ENCODE measurements at regions not wholly inside any gene's neighbourhood (a gene's known extent, or its start where the extent isn't known, plus 50 kb on each side); places are given as distances from the start of the nearest gene placed in this dataset.

GRCh38 chr4:101596781-101597552, 193.6 kb upstream of the BANK1 start:
- peak in 1 of 2 donors; percentile 10 for DNase-seq (ENCODE audit: low read depth in 2 of 2, low spot score in 1 of 2)

- DNase-seq (ENCODE audit: low read depth in 2 of 2, low spot score in 1 of 2): no peak
These were observed 195.9 kb upstream of the BANK1 start for GRCh38 chr4:101594588-101594987.

- DNase-seq (ENCODE audit: low read depth in 2 of 2, low spot score in 1 of 2): no peak
These were observed 196.9 kb upstream of the BANK1 start for GRCh38 chr4:101593666-101594065.

GRCh38 chr4:101584306-101584705, 206.2 kb upstream of the BANK1 start:
- DNase-seq (ENCODE audit: low read depth in 2 of 2, low spot score in 1 of 2): no peak

- DNase-seq (ENCODE audit: low read depth in 2 of 2, low spot score in 1 of 2): no peak
These were observed 215.8 kb upstream of the PPP3CA start for GRCh38 chr4:101563126-101563525.

GRCh38 chr4:101556842-101557241, 209.5 kb upstream of the PPP3CA start:
- DNase-seq (ENCODE audit: low read depth in 2 of 2, low spot score in 1 of 2): no peak

- no peak for DNase-seq (ENCODE audit: low read depth in 2 of 2, low spot score in 1 of 2)
These were observed 208.1 kb upstream of the PPP3CA start for GRCh38 chr4:101555341-101555880.

- DNase-seq (ENCODE audit: low read depth in 2 of 2, low spot score in 1 of 2): no peak
These were observed 193.0 kb upstream of the PPP3CA start for GRCh38 chr4:101540336-101540735.

GRCh38 chr4:101528526-101528925, 181.2 kb upstream of the PPP3CA start:
- DNase-seq (ENCODE audit: low read depth in 2 of 2, low spot score in 1 of 2): no peak

- DNase-seq (ENCODE audit: low read depth in 2 of 2, low spot score in 1 of 2): peak; percentile 21 to 49
These were observed 179.9 kb upstream of the PPP3CA start for GRCh38 chr4:101527188-101527587.

- DNase-seq (ENCODE audit: low read depth in 2 of 2, low spot score in 1 of 2): no peak
These were observed 168.2 kb upstream of the PPP3CA start for GRCh38 chr4:101515566-101515965.

- no peak for DNase-seq (ENCODE audit: low read depth in 2 of 2, low spot score in 1 of 2)
These were observed 167.8 kb upstream of the PPP3CA start for GRCh38 chr4:101515099-101515498.

GRCh38 chr4:101512416-101512815, 165.1 kb upstream of the PPP3CA start:
- DNase-seq (ENCODE audit: low read depth in 2 of 2, low spot score in 1 of 2): no peak

- DNase-seq (ENCODE audit: low read depth in 2 of 2, low spot score in 1 of 2): no peak
These were observed 154.1 kb upstream of the PPP3CA start for GRCh38 chr4:101501421-101501820.

- no peak for DNase-seq (ENCODE audit: low read depth in 2 of 2, low spot score in 1 of 2)
These were observed 153.4 kb upstream of the PPP3CA start for GRCh38 chr4:101500742-101501141.

GRCh38 chr4:101475246-101475645, 127.9 kb upstream of the PPP3CA start:
- DNase-seq (ENCODE audit: low read depth in 2 of 2, low spot score in 1 of 2): no peak

GRCh38 chr4:101471201-101471600, 123.9 kb upstream of the PPP3CA start:
- no peak for DNase-seq (ENCODE audit: low read depth in 2 of 2, low spot score in 1 of 2)

GRCh38 chr4:101464596-101464995, 117.3 kb upstream of the PPP3CA start:
- DNase-seq (ENCODE audit: low read depth in 2 of 2, low spot score in 1 of 2): no peak

- DNase-seq (ENCODE audit: low read depth in 2 of 2, low spot score in 1 of 2): no peak
These were observed 111.6 kb upstream of the PPP3CA start for GRCh38 chr4:101458914-101459313.

GRCh38 chr4:101458473-101458872, 111.1 kb upstream of the PPP3CA start:
- no peak for DNase-seq (ENCODE audit: low read depth in 2 of 2, low spot score in 1 of 2)

- no peak for DNase-seq (ENCODE audit: low read depth in 2 of 2, low spot score in 1 of 2)
These were observed 103.8 kb upstream of the PPP3CA start for GRCh38 chr4:101451086-101451485.

GRCh38 chr4:101441446-101441845, 94.1 kb upstream of the PPP3CA start:
- DNase-seq (ENCODE audit: low read depth in 2 of 2, low spot score in 1 of 2): no peak

- DNase-seq (ENCODE audit: low read depth in 2 of 2, low spot score in 1 of 2): no peak
These were observed 92.6 kb upstream of the PPP3CA start for GRCh38 chr4:101439926-101440325.
